CD14-positive monocyte (primary cell): ENCODE measurements at regions not wholly inside any gene's neighbourhood (a gene's known extent, or its start where the extent isn't known, plus 50 kb on each side); places are given as distances from the start of the nearest gene placed in this dataset.

Experiments
- DNase-seq, 3 donors: peaks; one replicate each; pipeline ENCODE4 v3.0.0-alpha.2; 2011 to 2022
- H2AFZ ChIP-seq: 2 replicates; pipeline ENCODE4 v1.6.0; 2012; ENCODE audit warnings: mild to moderate bottlenecking, low read depth, low read length, inconsistent platforms; ENCODE audit not compliant: insufficient read depth, poor library complexity, severe bottlenecking
- H3K27ac ChIP-seq, 2 donors: 1 replicate in 1 of 2; 2 replicates in 1 of 2; pipeline ENCODE4 v1.5.1; 2012 to 2013; ENCODE audit warnings: low read length in 2 of 2, control low read depth in 1 of 2, inconsistent platforms in 1 of 2, low read depth in 1 of 2, mild to moderate bottlenecking in 1 of 2
- H3K27me3 ChIP-seq, 2 donors: one replicate each; pipeline versions ENCODE4 v1.6.0 to v1.6.1; 2011 to 2013; ENCODE audit warnings: low read length in 2 of 2; ENCODE audit not compliant: control insufficient read depth in 2 of 2, insufficient read depth in 2 of 2
- H3K36me3 ChIP-seq, 2 donors: replicated peaks in 1 of 2; 1 replicate in 1 of 2; 2 replicates in 1 of 2; pipeline versions ENCODE4 v1.5.1 to v1.6.1; 2012 to 2013; ENCODE audit warnings: low read length in 2 of 2, control low read depth in 1 of 2, inconsistent platforms in 1 of 2, mild to moderate bottlenecking in 1 of 2; ENCODE audit not compliant: insufficient read depth in 2 of 2, control insufficient read depth in 1 of 2
- H3K4me1 ChIP-seq, 2 donors: 1 replicate in 1 of 2; 2 replicates in 1 of 2; pipeline versions ENCODE4 v1.5.1 to v1.6.1; 2012 to 2013; ENCODE audit warnings: low read length in 2 of 2, control low read depth in 1 of 2, inconsistent platforms in 1 of 2, mild to moderate bottlenecking in 1 of 2, moderate library complexity in 1 of 2; ENCODE audit not compliant: insufficient read depth in 2 of 2, control insufficient read depth in 1 of 2
- H3K4me2 ChIP-seq: replicated peaks from 2 replicates; pipeline ENCODE3; 2012; ENCODE audit warnings: low read length, moderate library complexity, mild to moderate bottlenecking; ENCODE audit not compliant: poor library complexity, severe bottlenecking; ENCODE audit errors: extremely low read depth
- H3K4me3 ChIP-seq, 3 experiments: fragments of 200-600 bp in 1 of 3; sonication (generic) in 1 of 3; replicated peaks in 1 of 3; 1 replicate in 2 of 3; 2 replicates in 1 of 3; pipeline ENCODE4 v1.5.1; 2011 to 2013; ENCODE audit warnings: low read length in 3 of 3, mild to moderate bottlenecking in 3 of 3, control low read depth in 2 of 3, low read depth in 2 of 3, inconsistent platforms in 1 of 3, moderate library complexity in 1 of 3
- H3K79me2 ChIP-seq: 2 replicates; pipeline ENCODE4 v1.6.0; 2012; ENCODE audit warnings: mild to moderate bottlenecking, control low read depth, inconsistent platforms, low read length, moderate library complexity; ENCODE audit not compliant: insufficient read depth
- H3K9ac ChIP-seq: 2 replicates; pipeline ENCODE4 v1.6.0; 2017; ENCODE audit warnings: low read length, mild to moderate bottlenecking; ENCODE audit not compliant: insufficient read depth, poor library complexity, severe bottlenecking
- H3K9me3 ChIP-seq, 2 donors: replicated peaks in 1 of 2; 1 replicate in 1 of 2; 2 replicates in 1 of 2; pipeline versions ENCODE4 v1.5.1 to v1.6.1; 2012 to 2013; ENCODE audit warnings: low read length in 2 of 2, control low read depth in 1 of 2; ENCODE audit not compliant: control insufficient read depth in 1 of 2, insufficient read depth in 1 of 2
- H4K20me1 ChIP-seq: 2 replicates; pipeline ENCODE4 v1.6.0; 2012; ENCODE audit warnings: mild to moderate bottlenecking, low read length, control low read depth, moderate library complexity; ENCODE audit not compliant: insufficient read depth
- H3K27ac Mint-ChIP-seq, 7 donors: one replicate each; pipeline ENCODE4 v1.8.0; 2020; ENCODE audit warnings: mild to moderate bottlenecking in 7 of 7, mixed read lengths in 7 of 7, moderate library complexity in 6 of 7, inconsistent platforms in 2 of 7
- H3K27me3 Mint-ChIP-seq, 3 donors: one replicate each; pipeline ENCODE4 v1.8.0; 2021 to 2022; ENCODE audit warnings: low read depth in 3 of 3, mild to moderate bottlenecking in 3 of 3, mixed read lengths in 3 of 3, moderate library complexity in 3 of 3, inconsistent platforms in 1 of 3
- H3K36me3 Mint-ChIP-seq, 2 donors: one replicate each; pipeline ENCODE4 v1.8.0; 2020; ENCODE audit warnings: mixed read lengths in 2 of 2, inconsistent platforms in 1 of 2, mild to moderate bottlenecking in 1 of 2
- H3K4me1 Mint-ChIP-seq: one replicate; pipeline ENCODE4 v1.8.0; 2020; ENCODE audit warnings: mild to moderate bottlenecking, mixed read lengths
- H3K4me3 Mint-ChIP-seq, 2 donors: one replicate each; pipeline ENCODE4 v1.8.0; 2020; ENCODE audit warnings: mild to moderate bottlenecking in 2 of 2, mixed read lengths in 2 of 2, moderate library complexity in 1 of 2
- H3K9me3 Mint-ChIP-seq, 7 donors: one replicate each; pipeline ENCODE4 v1.8.0; 2020 to 2022; ENCODE audit warnings: mixed read lengths in 7 of 7, mild to moderate bottlenecking in 6 of 7, moderate library complexity in 6 of 7, inconsistent platforms in 2 of 7
- CTCF ChIP-seq: fragments of 200-600 bp; IDR thresholded peaks from one replicate; pipeline ENCODE4 v1.8.0; 2022; ENCODE audit warnings: antibody characterized with exemption, mild to moderate bottlenecking
- WGBS: methylation state at CpG from one replicate; pipeline ENCODE4 v1.1.5; 2013; ENCODE audit warnings: missing lambda C conversion rate; ENCODE audit not compliant: insufficient coverage; 5-methylcytosine and 5-hydroxymethylcytosine counted together
- intact Hi-C, 2 donors: fragments of 100-400 bp; cut with micrococcal nuclease; formaldehyde crosslinking; loops; one replicate each; pipeline versions ENCODE4 v1.15.0 to v1.15.1; 2023

GRCh38 chr21:24681456-24681855 is 925.8 kb downstream of the MRPL39 start:
- DNase-seq: no peak
- no peak overlapping the region for H3K4me3 Mint-ChIP-seq
- H3K27ac Mint-ChIP-seq: no peak overlapping the region
- no peak overlapping the region for H3K9ac ChIP-seq
- H3K27ac ChIP-seq: no peak overlapping the region
- H4K20me1 ChIP-seq: no peaks in the 10 kb centered on the region
- H3K4me3 ChIP-seq: no peak overlapping the region
- no peak overlapping the region for H3K4me2 ChIP-seq
- no peak for TF ChIP-seq CTCF
- H3K9me3 ChIP-seq: no peaks in the 10 kb centered on the region
- no peaks in the 10 kb centered on the region for H3K79me2 ChIP-seq
- H3K27me3 Mint-ChIP-seq: no peaks in the 10 kb centered on the region
- peaks cover 0 to 4% (median 0%) of the 10 kb centered on the region in 7 donors for H3K9me3 Mint-ChIP-seq
- no peaks in the 10 kb centered on the region for H3K36me3 Mint-ChIP-seq
- intact Hi-C loops: no loop called here
- H2AFZ ChIP-seq: no peak overlapping the region
- no peaks in the 10 kb centered on the region for H3K36me3 ChIP-seq
- no peaks in the 10 kb centered on the region for H3K4me1 Mint-ChIP-seq
- H3K4me1 ChIP-seq: no peaks in the 10 kb centered on the region
- no CpG with 5 or more reads among the region's 2 CpGs for WGBS
- H3K27me3 ChIP-seq: no peaks in the 10 kb centered on the region

- Mint-ChIP-seq H3K4me3 (no peak overlapping the region), H3K4me1 (no peaks in the 10 kb centered on the region), H3K9me3 (peaks cover 0 to 6% (median 4%) of the 10 kb centered on the region in 7 donors), H3K27ac (no peak overlapping the region), H3K36me3 (no peaks in the 10 kb centered on the region), H3K27me3 (no peaks in the 10 kb centered on the region)
- Histone ChIP-seq H3K9me3 (peaks cover 0 to 10% of the 10 kb centered on the region in 2 donors), H3K79me2 (no peaks in the 10 kb centered on the region), H3K4me2 (no peak overlapping the region), H3K4me1 (no peaks in the 10 kb centered on the region), H3K36me3 (no peaks in the 10 kb centered on the region), H2AFZ (no peak overlapping the region), H4K20me1 (no peaks in the 10 kb centered on the region), H3K9ac (no peak overlapping the region), H3K27me3 (no peaks in the 10 kb centered on the region), H3K27ac (no peak overlapping the region), H3K4me3 (no peak overlapping the region)
- no CpG with 5 or more reads among the region's 1 CpG for WGBS
- intact Hi-C loops: no loop called here
- TF ChIP-seq CTCF: no peak
- no peak for DNase-seq
These were observed 935.4 kb downstream of the MRPL39 start for GRCh38 chr21:24671901-24672300.
